ENCODE measurements at regions not wholly inside any gene's neighbourhood (a gene's known extent, or its start where the extent isn't known, plus 50 kb on each side); places are given as distances from the start of the nearest gene placed in this dataset.

DNA sequence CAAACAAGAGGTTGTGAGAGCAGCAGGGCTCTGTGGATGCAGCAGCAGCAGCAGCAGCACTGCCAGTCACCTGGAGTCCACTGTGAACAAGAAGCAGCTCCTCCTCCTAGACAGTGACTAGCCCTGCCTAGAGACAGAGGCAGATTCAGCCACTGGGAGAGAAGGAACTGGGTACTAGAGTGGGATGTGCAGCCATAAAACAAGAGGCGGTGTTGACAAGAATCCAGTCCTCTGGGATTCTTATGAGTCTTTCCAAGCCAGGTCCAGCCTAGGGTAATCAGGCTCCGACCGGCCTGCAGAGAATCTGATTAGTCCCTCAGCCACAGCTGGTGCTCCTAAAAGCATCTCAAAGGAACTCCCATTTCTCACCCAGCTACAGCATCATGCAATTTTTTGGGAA, 83.9 kb upstream of the USP47 start:
- no peak for DNase-seq (ENCODE audit: low read depth in 4 of 4, low spot score in 3 of 4)

DNA sequence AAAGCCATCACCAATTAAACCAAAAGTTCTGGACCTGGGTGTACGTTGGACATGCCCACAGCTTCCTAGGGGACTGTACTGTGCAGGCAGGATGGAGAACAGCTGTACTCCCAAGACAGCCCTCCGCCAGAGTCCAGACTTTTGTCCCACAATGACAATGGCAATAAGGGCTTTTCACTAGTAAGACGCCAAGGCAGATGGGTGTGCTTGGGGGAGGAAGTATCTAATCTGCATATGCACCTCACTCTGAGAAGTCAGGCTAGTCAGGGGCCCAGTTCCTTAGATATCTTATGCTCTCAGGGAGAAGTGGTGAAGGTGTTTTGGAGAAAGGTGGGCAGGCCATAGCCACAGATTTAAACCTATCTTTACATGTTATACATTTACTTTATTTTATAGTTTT, 85.1 kb upstream of the USP47 start:
- DNase-seq (ENCODE audit: low read depth in 4 of 4, low spot score in 3 of 4) = no peak

DNA sequence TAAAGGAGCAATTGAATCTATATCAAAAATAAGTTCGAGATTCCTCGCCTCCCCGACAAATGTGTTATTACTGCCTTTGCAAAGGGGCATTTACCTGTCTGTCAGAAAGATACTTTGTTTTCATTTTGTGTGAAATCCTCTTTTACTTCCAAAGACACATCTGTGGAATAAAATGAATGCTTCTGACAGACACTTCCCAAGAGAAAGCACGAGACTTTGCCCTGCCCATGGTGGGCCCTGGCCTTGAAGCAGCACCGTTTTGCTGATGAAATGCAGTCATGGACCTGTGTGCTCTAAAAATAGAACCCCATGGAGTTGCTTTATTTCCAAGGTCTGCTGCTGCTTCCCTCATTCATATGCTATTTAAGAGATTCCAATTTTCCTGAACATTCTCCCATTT, 85.9 kb upstream of the USP47 start:
- no peak for DNase-seq (ENCODE audit: low read depth in 4 of 4, low spot score in 3 of 4)

DNA sequence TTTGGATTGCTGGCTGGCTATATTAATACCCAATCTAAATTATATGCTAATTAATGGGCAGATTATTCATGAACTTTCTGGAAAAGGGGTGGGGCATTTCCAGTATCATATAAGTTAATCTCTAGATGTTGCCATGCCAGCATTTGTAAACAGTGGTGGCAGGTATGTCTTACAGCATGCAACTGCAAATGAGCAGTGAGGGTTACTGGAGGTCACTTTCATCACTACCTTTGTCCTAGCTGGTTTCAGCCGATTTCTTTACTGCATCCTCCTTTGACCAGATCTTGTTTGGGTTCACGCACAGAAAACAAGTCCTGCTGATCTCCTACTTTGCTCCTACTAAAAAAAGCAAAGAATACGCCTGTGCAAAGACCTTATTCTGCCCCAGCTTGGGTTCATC, 89.1 kb upstream of the USP47 start:
- no peak for DNase-seq (ENCODE audit: low read depth in 4 of 4, low spot score in 3 of 4)

DNA sequence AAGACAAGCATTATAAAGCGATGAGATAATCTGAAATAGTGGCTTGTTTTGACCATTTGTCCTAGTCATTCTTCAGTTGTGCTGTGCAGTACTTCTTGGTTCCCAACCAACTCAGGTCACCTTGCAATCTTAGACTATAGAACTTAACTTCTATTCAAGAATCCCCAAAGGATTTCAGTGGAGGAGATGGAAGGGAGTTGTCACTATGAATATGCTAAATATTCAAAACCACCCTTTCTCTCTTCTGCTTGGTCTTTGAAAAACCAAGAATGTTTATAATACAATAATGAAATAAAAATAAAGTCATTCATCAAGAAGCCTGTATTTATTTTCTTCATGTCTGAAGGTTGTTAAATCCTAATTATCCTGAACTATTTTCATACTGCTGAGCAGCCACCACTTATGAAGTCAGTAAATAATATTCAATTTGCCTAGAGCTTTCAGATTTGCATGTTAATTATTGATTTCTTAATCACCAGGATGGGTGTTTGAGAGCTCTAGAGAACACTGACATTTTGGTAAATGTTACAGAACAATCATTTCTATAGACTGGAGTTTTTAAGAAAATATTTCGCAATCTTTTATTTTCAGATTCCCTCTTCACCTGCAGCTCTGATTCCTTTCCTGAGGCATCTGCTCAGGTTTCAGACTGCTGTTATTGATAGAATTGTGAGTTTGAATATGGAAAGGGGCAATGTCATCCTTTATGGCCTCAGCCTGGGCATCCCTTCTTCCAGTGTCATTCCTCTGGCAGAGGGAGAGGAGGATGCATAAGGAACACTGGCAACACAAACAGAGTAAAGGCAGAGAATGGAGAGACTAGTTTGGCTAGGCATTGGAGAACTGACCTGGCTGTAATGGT, 91.5 kb upstream of the USP47 start:
- no peak for DNase-seq (ENCODE audit: low read depth in 4 of 4, low spot score in 3 of 4)

DNA sequence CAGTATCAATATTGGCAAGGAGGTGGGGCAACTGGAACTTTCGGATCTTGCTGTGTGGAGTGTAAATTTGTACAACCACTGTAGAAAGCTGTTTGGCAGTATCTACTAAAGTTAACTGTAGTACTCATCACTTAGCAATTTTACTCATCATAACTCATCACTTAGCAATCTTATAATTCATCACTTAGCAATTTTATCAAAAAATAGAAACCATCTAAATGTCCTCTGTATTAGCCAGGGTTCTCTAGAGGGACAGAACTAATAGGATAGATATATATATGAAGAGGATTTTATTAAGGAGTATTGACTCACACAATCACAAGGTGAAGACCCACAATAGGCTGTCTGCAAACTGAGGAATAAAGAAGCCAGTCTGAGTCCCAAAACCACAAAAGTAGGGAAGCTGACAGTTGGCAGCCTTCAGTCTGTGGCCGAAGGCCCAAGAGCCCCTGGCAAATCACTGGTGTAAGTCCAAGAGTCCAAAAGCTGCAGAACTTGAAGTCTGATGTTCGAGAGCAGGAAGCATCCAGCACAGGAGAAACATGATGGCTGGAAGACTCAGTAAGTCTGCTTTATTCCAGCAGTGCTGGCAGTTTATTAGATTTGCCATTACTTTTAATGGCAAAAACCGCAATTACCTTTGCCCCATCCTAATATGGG, 92.9 kb upstream of the USP47 start:
- DNase-seq (ENCODE audit: low read depth in 4 of 4, low spot score in 3 of 4) = no peak

DNA sequence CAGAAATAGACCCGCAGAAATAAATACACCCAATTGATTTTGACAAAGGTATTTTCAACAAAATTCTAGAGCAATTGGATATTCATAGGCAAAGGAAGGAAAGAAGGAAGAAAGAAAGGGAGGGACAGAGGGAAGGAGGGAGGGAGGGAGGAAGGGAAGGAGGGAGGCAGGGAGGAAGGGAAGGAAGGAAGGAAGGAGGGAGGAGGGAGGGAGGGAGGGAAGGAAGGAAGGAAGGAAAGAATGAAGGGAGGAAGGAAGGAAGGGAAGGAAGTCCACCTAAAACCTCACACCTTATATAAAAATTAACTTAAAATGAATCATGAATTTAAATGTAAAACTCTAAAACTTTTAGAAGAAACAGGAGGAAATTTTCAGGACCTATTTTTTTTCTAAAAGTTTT, 94.2 kb upstream of the USP47 start:
- no peak for DNase-seq (ENCODE audit: low read depth in 4 of 4, low spot score in 3 of 4)

DNA sequence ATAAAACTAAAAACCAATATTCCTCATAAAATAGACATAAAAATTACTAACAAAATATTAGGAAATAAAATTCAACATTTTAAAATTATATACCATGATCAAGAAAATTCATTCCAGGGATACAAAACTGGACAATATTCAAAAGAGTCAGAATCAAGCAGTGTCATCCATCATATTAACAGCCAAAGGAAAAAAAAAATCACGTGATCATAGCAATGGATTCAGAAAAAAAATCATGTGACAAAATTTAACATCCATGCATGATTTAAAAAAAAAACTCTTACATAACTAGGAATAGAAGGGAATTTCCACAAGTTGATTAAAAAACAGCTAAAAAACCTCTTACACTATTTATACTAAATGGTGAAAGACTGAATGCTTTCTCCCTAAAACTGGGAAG, 95.3 kb upstream of the USP47 start:
- no peak for DNase-seq (ENCODE audit: low read depth in 4 of 4, low spot score in 3 of 4)

DNA sequence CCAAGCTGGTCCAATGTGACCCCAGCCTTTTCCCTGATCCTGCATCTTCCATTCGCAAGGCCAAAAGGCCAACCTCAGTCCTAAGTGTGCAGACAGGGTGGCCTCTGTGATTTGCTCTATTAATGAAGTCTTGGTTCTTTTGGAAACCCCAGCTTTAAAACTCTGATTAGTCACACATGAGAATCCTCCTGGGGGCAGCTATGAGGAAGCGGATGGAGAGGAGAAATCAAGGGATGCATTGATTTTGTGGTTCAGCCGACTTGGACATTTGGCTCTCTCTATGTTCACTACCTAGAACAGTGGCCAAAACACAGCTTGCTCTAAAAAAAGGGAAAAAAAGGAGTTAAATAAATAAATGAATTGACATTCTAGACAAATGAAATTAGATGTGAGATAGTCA, 98.6 kb upstream of the USP47 start:
- no peak for DNase-seq (ENCODE audit: low read depth in 4 of 4, low spot score in 3 of 4)

DNA sequence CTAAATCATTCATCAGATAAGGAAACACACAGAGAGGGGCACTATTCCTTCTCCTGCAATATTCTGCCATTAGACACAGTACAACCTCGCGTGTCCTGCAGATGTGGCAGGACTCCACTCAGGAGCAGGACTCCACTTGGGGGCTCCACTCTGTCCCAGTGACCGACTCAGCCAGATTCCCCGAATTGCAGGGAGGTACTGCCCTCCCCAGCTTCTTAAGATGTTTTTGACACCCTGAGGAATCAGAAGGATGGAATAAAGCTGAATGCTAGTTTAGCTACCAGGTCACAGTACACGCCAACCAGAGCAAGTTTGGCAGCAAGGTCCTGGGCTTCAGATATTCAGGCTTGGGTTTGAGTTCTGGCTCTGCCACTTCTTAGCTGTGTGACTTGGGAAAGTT, 99.3 kb upstream of the USP47 start:
- no peak for DNase-seq (ENCODE audit: low read depth in 4 of 4, low spot score in 3 of 4)

DNA sequence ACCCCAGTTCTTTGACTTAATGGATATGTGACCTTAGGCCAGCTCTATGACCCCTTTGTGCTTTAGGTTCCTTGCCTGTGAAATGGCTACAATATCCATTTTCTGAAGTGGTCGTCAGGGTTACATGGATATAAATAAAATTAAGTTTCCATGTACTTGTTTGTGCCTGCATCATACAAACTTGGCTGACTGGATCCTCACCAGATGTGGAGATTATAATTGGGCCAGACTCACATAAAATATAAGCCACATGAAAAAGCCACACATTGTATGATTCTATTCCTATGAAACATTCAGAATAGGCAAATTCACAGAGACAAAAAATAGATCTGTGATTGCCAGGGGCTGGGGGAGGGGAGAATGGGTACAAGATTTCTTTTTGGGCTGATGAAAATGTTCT, 100.9 kb upstream of the USP47 start:
- DNase-seq (ENCODE audit: low read depth in 4 of 4, low spot score in 3 of 4) = no peak

DNA sequence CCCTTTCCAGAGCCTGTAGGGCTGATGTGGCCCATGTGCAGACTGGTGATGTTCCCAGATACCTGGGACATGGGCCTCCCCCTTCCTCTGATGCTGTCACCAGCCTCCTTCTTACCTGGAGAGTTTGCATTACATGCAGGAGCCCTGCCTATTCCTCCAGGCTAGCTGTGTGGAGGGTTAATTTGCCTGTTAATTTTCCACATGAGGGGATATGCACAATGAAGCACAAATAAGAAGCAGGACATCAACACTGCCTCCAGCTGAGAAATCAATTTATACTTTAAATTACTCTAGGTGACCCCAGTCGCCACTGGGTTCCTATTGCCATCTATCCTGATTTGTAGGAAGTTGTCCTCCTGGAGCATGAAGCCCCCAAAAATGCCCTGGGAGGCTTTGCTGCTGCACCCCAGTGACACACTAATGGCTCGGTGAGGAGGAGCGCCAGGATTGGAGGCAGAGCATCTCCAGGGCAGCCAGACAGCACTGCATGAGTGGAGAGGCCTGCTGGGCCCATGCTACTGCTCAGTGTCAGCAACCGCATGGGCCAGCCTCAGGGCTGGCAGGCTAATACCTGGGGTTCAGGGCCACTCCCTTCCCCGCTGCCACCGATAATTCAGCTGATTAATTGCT, 101.6 kb upstream of the USP47 start:
- DNase-seq (ENCODE audit: low read depth in 4 of 4, low spot score in 3 of 4) = no peak

DNA sequence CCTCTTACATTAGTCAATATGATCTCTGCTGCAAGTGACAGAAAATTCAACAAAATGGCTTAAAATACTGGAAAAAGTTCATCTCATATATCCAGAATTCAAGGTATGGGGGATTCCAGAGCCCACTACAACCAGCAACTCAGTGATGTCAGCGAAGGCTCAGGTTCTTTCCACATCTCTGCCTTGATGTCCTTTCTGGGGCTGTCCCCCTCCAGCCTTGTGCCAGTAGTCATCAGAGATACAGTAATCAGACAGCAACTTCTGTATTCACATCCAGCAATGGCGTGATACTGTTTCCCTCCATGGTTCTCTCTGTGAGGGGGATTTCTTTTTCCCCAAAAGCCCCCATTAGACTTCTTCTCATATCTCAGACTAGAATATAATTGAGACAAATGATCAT, 103.4 kb upstream of the USP47 start:
- no peak for DNase-seq (ENCODE audit: low read depth in 4 of 4, low spot score in 3 of 4)

DNA sequence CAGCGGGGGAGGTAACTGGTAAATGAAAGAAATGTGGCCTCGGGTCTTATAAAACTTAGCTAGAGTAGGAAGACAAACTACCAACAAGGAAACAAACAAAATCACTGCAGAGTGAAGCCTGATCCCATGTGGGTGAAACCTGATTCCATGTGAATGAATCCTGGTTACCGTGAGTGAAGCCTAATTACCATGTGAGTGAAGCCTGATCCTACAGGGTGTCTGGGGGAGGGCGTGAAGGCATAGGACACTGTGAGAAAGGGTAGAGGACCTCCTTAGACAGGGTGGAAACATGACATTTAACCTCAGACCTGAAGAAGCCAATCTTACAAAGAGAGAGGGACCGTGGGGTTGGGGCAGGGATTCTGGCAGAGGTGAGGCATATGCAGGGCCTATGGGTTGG, 106.2 kb upstream of the USP47 start:
- DNase-seq (ENCODE audit: low read depth in 4 of 4, low spot score in 3 of 4) = no peak

DNA sequence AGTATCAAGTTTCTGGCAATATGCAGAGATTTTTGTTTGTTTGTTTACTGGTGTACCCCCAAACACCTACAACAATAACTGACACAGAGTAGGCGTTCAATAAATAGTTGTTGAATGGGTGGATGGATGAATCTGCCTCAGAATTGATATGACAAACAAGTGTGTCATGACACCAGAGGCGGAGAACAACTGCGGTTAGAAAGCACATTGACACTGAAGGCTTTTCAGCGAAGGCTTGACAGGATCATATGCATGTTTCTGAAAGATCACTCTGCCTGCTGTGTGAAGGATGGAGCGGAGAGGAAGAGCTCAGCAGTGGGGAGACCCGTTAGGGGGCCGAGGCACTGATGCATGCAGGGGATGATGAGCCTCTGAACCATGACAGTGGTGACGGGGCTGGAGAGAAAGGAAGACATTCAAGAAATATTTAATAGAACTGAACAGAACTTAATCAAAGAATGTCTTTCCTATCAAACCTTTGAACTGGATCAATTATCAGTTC, 108.5 kb upstream of the USP47 start:
- no peak for DNase-seq (ENCODE audit: low read depth in 4 of 4, low spot score in 3 of 4)

DNA sequence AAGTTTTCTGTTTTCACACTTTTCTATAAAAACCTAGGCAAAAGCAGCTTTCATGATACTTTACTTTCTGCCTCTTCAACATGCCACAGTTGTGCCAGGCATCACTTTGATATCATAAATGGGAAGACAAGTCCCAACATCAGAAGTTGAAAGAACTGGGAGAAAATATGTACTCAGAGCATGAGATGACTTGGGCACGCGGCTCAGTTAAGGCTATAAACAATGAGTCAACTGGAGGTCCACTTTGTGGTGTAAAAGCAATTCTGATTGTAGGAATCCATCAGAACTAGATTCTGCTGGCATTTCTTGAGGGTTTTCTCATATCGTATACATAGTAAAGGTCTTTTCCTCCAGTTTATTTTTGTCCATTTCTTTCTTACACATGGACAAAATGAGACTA, 109.7 kb upstream of the USP47 start:
- no peak for DNase-seq (ENCODE audit: low read depth in 4 of 4, low spot score in 3 of 4)

DNA sequence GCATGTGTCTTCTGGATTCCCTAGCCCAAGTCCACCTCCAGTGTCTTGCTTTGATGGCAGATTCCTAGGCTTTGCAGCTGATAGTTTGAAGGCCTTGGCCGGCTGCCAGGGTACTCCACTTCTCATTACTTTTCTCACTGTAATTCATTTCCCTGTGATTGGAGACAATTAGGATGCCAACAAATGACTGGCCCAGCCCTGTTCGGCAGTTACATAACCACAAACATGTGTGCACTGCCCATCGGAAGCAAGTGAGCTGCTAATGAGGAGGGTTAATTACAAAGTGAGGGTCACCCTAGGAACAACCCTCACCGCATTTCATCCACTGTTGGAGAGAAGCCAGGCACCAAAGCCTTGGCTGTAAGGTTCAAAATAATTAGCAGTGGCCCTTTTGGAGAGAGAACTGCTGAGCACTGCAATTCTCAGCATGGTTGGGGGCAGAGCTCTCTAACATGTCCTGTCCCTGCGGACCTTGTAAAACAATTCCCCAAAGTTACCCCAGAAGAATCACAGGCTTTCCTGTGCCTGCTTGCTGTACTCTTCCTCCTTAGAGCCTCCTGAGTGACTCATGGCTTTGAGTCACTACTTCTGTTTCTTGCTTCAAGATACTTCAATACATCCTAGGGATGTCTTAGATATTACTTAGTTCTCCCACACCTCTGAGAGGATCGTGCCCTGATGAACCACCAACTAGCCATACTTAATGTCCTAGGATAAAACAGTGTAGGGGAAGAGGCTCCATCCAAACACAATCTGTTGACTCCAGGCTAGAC, 109.7 kb upstream of the GALNT18 start:
- DNase-seq (ENCODE audit: low read depth in 4 of 4, low spot score in 3 of 4) = no peak

DNA sequence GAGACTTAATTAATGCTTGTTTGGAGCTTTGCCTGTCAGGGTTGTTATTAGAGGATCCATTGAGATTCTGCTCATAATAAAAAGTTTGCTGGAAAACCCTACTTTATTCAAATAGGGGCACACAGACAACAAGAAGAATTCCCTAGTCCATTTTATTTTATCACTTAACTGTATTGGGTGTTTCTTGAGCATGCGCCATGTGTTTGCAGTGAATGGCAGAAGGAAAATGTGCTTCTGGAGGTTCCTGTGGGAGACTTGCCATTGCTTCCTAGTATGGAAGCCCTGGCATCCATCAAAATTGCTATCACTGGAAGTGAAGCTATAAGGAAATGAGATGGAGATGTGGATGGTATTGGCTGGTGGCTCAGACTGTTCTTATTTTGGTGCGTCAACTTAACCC, 106.6 kb upstream of the GALNT18 start:
- no peak for DNase-seq (ENCODE audit: low read depth in 4 of 4, low spot score in 3 of 4)

DNA sequence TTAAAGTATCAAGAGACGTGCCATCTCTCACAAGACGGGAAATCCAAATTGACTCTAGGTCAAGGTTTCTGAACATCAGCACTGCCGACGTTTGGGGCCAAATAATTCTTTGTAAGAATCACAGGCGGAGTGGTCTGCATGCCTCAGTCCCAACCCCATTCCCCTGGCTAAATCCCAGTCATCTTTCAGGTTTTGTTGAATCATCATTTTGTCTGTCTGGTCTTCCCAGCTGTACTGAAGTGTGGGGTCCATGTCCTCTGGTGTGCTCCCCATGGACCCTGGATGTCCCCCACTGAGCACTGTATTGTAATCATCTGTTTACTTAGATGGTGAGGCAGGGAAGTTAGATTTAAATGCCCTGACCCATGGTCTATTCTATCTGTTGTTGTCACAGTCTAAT, 103.6 kb upstream of the GALNT18 start:
- no peak for DNase-seq (ENCODE audit: low read depth in 4 of 4, low spot score in 3 of 4)

DNA sequence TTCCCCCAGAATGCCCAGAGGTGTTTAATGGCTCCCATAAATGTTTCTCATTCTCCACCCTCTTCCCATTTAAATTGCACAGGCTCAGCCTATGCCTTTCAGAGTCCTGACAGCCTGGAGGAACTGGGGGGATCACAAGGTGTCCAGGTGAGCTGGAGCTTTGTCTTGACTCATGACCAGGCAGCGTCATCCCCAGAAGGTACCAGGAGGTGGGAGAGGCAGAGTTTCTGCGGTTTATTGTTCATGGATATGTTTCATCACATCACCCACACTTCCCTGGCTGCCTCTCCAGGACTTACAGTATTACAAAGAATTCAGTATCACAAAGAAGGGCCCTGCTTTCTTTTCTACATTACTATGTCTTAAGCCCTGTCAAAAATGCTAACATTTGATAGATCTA, 103.2 kb upstream of the GALNT18 start:
- DNase-seq (ENCODE audit: low read depth in 4 of 4, low spot score in 3 of 4) = no peak

DNA sequence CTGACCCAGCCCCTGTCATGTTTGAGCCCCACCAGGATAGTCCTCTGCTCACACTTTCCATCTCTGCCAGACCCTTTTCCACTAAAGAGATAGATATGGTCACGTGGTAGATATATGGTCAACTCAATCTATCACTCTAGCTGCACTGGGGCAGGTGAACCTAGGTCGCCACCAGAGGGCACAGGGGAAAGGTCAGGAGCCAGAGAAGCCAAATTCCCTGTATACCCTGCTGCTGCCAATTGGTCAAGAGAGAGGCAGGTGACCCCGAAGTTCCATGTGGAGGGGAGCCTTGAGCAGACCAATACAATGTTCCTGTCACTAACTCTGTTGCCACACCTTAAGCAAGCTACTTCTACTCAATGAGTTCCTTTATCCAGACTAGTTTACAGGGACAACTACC, 101.1 kb upstream of the GALNT18 start:
- DNase-seq (ENCODE audit: low read depth in 4 of 4, low spot score in 3 of 4) = no peak

Measured in left renal pelvis (tissue), 4 donors.